Keratinocyte (primary cell): ENCODE measurements at regions not wholly inside any gene's neighbourhood (a gene's known extent, or its start where the extent isn't known, plus 50 kb on each side); places are given as distances from the start of the nearest gene placed in this dataset.

ENCODE experiments used
- EZH2 ChIP-seq: IDR thresholded peaks from one replicate; pipeline ENCODE4 v1.6.1; 2012; ENCODE audit warnings: inconsistent platforms, mild to moderate bottlenecking, low read length, moderate library complexity
- TF ChIP-seq, protein P1 (sequence below), 3 experiments: IDR thresholded peaks in 1 of 3; conservative IDR thresholded peaks in 1 of 3; optimal IDR thresholded peaks in 1 of 3; 2 replicates in 2 of 3; 3 replicates in 1 of 3; pipeline versions ENCODE3 to v1.5.1; 2011; ENCODE audit warnings: low read length in 3 of 3, mild to moderate bottlenecking in 3 of 3, moderate library complexity in 2 of 3, control low read depth in 1 of 3, inconsistent platforms in 1 of 3; ENCODE audit not compliant: insufficient read depth in 2 of 3; ENCODE audit errors: extremely low read depth in 1 of 3

DNA sequence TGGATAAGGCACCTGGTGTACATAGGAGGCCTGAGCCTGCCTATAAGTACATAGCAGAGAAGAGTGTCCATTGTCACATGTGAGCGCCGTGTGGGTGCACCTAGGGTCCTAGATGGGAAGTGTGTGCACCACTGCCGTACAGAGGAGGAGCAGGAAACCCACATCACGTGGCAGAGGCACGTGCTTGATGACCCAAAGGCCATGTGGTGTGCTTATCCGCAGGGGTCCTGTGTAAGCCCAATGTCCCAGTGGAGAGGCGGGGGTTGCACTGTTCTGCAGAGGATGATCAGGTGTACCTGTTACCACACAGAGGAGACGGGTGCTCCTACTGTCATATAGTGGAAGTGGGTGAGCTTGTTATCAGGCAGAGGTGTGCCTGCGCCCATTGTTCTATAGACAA is 354.1 kb upstream of the IRX2 start:
- TF ChIP-seq, protein P1, sequence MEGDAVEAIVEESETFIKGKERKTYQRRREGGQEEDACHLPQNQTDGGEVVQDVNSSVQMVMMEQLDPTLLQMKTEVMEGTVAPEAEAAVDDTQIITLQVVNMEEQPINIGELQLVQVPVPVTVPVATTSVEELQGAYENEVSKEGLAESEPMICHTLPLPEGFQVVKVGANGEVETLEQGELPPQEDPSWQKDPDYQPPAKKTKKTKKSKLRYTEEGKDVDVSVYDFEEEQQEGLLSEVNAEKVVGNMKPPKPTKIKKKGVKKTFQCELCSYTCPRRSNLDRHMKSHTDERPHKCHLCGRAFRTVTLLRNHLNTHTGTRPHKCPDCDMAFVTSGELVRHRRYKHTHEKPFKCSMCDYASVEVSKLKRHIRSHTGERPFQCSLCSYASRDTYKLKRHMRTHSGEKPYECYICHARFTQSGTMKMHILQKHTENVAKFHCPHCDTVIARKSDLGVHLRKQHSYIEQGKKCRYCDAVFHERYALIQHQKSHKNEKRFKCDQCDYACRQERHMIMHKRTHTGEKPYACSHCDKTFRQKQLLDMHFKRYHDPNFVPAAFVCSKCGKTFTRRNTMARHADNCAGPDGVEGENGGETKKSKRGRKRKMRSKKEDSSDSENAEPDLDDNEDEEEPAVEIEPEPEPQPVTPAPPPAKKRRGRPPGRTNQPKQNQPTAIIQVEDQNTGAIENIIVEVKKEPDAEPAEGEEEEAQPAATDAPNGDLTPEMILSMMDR (optimal IDR thresholded peaks at IDR 0.05 in 1 of 3, IDR thresholded peaks at IDR 0.05 in 1 of 3, conservative IDR thresholded peaks at IDR 0.05 in 1 of 3; ENCODE audit: extremely low read depth in 1 of 3, insufficient read depth in 2 of 3, low read length in 3 of 3) = no peak
- no peak for TF ChIP-seq EZH2
